Lower leg skin (tissue), 3 donors: ENCODE measurements at regions not wholly inside any gene's neighbourhood (a gene's known extent, or its start where the extent isn't known, plus 50 kb on each side); places are given as distances from the start of the nearest gene placed in this dataset.

Experiments
- POLR2A ChIP-seq, 2 donors: fragments of 450-650 bp; IDR thresholded peaks; one replicate each; pipeline ENCODE4 v1.6.1; 2016 to 2017; ENCODE audit warnings: antibody characterized with exemption in 2 of 2, mild to moderate bottlenecking in 1 of 2, moderate library complexity in 1 of 2
- TF ChIP-seq, protein P1 (sequence below), 3 donors: fragments of 450-650 bp; IDR thresholded peaks; one replicate each; pipeline ENCODE4 v1.5.1; 2016; ENCODE audit warnings: antibody characterized with exemption in 3 of 3, mild to moderate bottlenecking in 3 of 3, moderate library complexity in 2 of 3

DNA sequence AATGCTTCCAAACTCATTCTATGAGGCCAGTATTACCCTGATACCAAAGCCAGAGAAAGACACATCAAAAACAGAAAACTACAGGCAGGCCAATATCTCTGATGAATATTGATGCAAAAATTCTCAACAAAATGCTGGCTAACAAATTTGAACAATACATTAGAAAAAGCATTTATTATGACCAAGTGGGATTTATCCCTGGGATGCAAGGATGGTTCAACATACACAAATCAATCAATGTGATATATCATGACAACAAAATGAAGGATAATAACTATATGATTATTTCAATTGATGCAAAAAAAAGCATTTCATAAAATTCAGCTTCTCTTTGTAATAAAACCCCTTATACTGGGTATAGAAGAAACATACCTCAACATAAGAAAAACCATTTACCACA lies 550.9 kb downstream of the ADCYAP1 start:
- TF ChIP-seq, protein P1, sequence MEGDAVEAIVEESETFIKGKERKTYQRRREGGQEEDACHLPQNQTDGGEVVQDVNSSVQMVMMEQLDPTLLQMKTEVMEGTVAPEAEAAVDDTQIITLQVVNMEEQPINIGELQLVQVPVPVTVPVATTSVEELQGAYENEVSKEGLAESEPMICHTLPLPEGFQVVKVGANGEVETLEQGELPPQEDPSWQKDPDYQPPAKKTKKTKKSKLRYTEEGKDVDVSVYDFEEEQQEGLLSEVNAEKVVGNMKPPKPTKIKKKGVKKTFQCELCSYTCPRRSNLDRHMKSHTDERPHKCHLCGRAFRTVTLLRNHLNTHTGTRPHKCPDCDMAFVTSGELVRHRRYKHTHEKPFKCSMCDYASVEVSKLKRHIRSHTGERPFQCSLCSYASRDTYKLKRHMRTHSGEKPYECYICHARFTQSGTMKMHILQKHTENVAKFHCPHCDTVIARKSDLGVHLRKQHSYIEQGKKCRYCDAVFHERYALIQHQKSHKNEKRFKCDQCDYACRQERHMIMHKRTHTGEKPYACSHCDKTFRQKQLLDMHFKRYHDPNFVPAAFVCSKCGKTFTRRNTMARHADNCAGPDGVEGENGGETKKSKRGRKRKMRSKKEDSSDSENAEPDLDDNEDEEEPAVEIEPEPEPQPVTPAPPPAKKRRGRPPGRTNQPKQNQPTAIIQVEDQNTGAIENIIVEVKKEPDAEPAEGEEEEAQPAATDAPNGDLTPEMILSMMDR (IDR thresholded peaks at IDR 0.05): no peak
- no peak for TF ChIP-seq POLR2A (IDR thresholded peaks at IDR 0.05)
